ENCODE measurements at regions not wholly inside any gene's neighbourhood (a gene's known extent, or its start where the extent isn't known, plus 50 kb on each side); places are given as distances from the start of the nearest gene placed in this dataset.

DNA sequence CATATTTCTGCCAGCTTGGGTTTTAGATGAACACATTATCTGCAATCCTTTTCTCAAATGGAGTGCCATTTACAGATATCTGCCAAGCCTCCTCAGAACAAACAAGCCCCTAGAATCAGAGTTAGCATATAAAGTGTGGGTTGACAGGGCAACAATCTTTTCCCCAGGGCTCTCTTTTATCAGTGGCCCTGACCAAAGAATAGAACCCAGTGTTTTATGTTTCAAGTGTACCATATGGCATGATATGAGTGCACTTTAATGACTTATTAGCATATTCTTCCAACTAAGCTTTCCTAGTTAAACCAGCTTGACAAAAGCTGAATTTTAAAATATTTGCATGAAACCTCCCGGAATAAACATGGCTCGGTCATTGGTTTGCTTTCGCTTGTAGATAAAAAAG is 57.3 kb downstream of the EVX1 start:
- TF ChIP-seq, protein P1, sequence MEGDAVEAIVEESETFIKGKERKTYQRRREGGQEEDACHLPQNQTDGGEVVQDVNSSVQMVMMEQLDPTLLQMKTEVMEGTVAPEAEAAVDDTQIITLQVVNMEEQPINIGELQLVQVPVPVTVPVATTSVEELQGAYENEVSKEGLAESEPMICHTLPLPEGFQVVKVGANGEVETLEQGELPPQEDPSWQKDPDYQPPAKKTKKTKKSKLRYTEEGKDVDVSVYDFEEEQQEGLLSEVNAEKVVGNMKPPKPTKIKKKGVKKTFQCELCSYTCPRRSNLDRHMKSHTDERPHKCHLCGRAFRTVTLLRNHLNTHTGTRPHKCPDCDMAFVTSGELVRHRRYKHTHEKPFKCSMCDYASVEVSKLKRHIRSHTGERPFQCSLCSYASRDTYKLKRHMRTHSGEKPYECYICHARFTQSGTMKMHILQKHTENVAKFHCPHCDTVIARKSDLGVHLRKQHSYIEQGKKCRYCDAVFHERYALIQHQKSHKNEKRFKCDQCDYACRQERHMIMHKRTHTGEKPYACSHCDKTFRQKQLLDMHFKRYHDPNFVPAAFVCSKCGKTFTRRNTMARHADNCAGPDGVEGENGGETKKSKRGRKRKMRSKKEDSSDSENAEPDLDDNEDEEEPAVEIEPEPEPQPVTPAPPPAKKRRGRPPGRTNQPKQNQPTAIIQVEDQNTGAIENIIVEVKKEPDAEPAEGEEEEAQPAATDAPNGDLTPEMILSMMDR (IDR thresholded peaks at IDR 0.05; ENCODE audit: borderline replicate concordance): no peak
- no peaks in the 10 kb centered on the region for H3K9me3 ChIP-seq (replicated peaks)
- intact Hi-C loops (cut with micrococcal nuclease): no loop called here
- no peak overlapping the region for H3K4me3 ChIP-seq
- H3K36me3 ChIP-seq: no peaks in the 10 kb centered on the region
- H3K27ac ChIP-seq (replicated peaks): no peak overlapping the region
- peaks cover 34% of the 10 kb centered on the region for H3K27me3 ChIP-seq (ENCODE audit: low read depth)
- no peaks in the 10 kb centered on the region for H3K4me1 ChIP-seq
- no peak for DNase-seq

- Histone ChIP-seq H3K4me3 (no peak overlapping the region), H3K27me3 (ENCODE audit: low read depth) (peaks cover 34% of the 10 kb centered on the region), H3K27ac (replicated peaks) (no peak overlapping the region), H3K36me3 (no peaks in the 10 kb centered on the region), H3K9me3 (replicated peaks) (no peaks in the 10 kb centered on the region), H3K4me1 (no peaks in the 10 kb centered on the region)
- DNase-seq: no peak
- intact Hi-C loops (cut with micrococcal nuclease): no loop called here
- TF ChIP-seq, protein P1 (IDR thresholded peaks at IDR 0.05; ENCODE audit: borderline replicate concordance): no peak
Measured at GRCh38 chr7:27300421-27300820, 57.8 kb downstream of the EVX1 start.

- intact Hi-C loops (cut with micrococcal nuclease): no loop called here
- TF ChIP-seq, protein P1 (IDR thresholded peaks at IDR 0.05; ENCODE audit: borderline replicate concordance): no peak
Measured at GRCh38 chr7:27302590-27302989, 60.0 kb downstream of the EVX1 start.

GRCh38 chr7:27303026-27303425 is 60.4 kb downstream of the EVX1 start:
- Histone ChIP-seq H3K9me3 (replicated peaks) (no peaks in the 10 kb centered on the region), H3K36me3 (no peaks in the 10 kb centered on the region), H3K4me3 (no peak overlapping the region), H3K27me3 (ENCODE audit: low read depth) (peaks cover 43% of the 10 kb centered on the region), H3K27ac (replicated peaks) (no peak overlapping the region), H3K4me1 (no peaks in the 10 kb centered on the region)
- DNase-seq: no peak
- TF ChIP-seq, protein P1 (IDR thresholded peaks at IDR 0.05; ENCODE audit: borderline replicate concordance): no peak
- intact Hi-C loops (cut with micrococcal nuclease): no loop called here

More at GRCh38 chr7:27302590-27302989, 60.0 kb downstream of the EVX1 start:
- H3K4me1 ChIP-seq: no peaks in the 10 kb centered on the region
- no peak overlapping the region for H3K4me3 ChIP-seq
- DNase-seq: no peak
- H3K9me3 ChIP-seq (replicated peaks): no peaks in the 10 kb centered on the region
- peaks cover 43% of the 10 kb centered on the region for H3K27me3 ChIP-seq (ENCODE audit: low read depth)
- no peaks in the 10 kb centered on the region for H3K36me3 ChIP-seq
- H3K27ac ChIP-seq (replicated peaks): no peak overlapping the region

- H3K4me3 ChIP-seq: no peak overlapping the region
- no peak for DNase-seq
- TF ChIP-seq, protein P1 (IDR thresholded peaks at IDR 0.05; ENCODE audit: borderline replicate concordance): no peak
- intact Hi-C loops (cut with micrococcal nuclease): no loop called here
- H3K27ac ChIP-seq (replicated peaks): no peak overlapping the region
- H3K36me3 ChIP-seq: no peaks in the 10 kb centered on the region
- H3K27me3 ChIP-seq (ENCODE audit: low read depth): peaks cover 36% of the 10 kb centered on the region
- no peaks in the 10 kb centered on the region for H3K9me3 ChIP-seq (replicated peaks)
- no peaks in the 10 kb centered on the region for H3K4me1 ChIP-seq
Measured at GRCh38 chr7:27305854-27306253, 63.3 kb downstream of the EVX1 start.

- intact Hi-C loops (cut with micrococcal nuclease): no loop called here
- H3K4me1 ChIP-seq: no peaks in the 10 kb centered on the region
- H3K27me3 ChIP-seq (ENCODE audit: low read depth): peaks cover 47% of the 10 kb centered on the region
- no peak for DNase-seq
- H3K36me3 ChIP-seq: no peaks in the 10 kb centered on the region
- TF ChIP-seq, protein P1 (IDR thresholded peaks at IDR 0.05; ENCODE audit: borderline replicate concordance): no peak
- H3K9me3 ChIP-seq (replicated peaks): no peaks in the 10 kb centered on the region
- no peak overlapping the region for H3K4me3 ChIP-seq
- H3K27ac ChIP-seq (replicated peaks): no peak overlapping the region
Measured at GRCh38 chr7:27312820-27313219, 70.2 kb downstream of the EVX1 start.

Data from left ventricle myocardium inferior (tissue), 1 donor.